Muscle of back (tissue), 3 donors: ENCODE measurements at regions not wholly inside any gene's neighbourhood (a gene's known extent, or its start where the extent isn't known, plus 50 kb on each side); places are given as distances from the start of the nearest gene placed in this dataset.
A peak's percentile ranks its signal among the peaks of the same experiment; 100 is the strongest.
"Not testable (repeated sequence)": the region's sequence is repeated elsewhere in the genome, so short reads cannot be mapped to it uniquely, and the experiment has no call there.

ENCODE experiments used
- DNase-seq, 3 donors: peaks; one replicate each; pipeline versions ENCODE4 v3.0.0 to v3.0.0-alpha.2; 2013

DNA sequence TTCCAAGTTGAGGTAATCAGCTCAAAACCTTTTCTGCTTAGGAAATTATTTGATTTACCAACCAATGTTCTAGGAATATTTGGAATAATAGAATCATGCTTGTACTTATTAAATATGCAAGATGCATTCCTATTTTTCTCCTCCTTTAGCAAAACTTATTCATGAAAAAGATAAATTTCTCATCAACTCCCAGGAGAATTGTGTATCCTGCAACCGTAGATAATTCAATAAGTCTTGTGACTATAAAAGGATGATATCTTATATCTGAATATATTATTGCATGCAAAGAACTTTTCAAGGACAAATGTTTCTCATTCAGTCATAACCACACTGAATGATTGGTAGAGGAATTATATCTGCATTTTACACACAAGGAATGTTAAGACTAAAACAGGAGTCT lies 84.9 kb upstream of the CCNG1 start:
- no peak for DNase-seq

DNA sequence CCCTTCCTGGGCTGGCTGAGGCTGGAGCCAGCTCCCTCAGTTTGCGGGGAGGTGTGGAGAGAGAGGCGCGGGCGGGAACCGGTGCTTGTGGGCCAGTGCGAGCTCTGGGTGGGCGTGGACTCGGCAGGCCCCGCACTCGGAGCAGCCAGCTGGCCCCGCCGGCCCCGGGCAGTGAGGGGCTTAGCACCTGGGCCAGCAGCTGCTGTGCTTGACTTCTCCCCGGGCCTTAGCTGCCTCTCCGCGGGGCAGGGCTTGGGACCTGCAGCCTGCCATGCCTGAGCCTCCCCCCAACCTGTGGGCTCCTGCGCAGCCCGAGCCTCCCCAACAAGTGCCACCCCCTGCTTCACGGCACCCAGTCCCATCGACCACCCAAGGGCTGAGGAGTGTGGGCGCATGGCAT lies 81.6 kb upstream of the CCNG1 start:
- not testable (repeated sequence) for DNase-seq

DNA sequence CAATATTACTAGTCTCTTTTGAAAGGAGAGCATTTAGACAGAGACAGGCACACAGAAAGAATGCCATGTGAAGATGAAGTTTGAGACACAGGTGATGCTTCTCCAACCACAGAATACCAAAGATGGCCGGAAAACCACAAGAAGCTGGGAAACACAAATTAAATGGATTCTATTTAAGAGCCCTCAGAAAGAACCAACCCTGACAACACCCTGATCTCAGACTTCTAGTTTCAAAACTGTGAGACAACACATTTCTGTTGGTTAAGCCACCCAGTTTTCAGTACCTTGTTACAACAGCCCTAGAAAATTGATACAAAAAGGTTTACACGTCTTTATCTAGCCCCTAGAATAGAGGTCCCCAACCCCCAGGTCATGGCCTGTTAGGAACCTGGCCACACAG lies 79.8 kb upstream of the CCNG1 start:
- DNase-seq = no peak

DNA sequence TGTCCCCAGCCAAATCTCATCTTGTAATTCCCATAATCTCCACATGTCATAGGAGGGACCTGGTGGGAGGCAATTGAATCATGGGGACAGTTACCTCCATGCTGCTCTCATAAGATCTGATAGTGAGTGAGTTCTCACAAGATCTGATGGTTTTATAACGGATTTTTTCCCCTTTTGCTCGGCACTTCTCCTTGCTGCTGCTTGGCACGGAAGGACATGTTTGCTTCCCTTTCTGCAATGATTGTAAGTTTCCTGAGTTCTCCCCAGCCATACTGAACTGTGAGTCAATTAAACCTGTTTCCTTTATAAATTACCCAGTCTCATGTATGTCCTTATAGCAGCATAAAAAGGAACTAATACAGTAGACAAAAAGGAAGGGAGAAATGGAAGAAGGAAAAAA lies 76.7 kb upstream of the CCNG1 start:
- no peak for DNase-seq

DNA sequence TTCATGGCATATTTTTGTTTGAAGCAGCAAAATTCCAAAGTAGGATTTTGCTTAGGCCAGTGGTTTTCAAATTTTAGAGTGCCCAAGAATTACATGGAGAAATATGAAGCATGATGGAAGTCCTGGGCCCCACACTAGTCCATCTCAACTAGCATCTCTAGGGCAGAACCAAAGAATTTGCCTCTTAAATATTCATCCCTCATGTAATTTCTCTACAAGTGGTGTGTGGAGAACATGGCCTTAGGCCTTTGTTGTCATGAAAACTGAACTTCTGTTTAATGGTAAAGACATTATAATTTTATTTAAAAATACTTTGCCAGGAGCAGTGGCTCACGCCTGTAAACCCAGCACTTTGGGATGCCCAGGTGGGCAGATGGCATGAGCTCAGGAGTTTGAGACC lies 75.9 kb upstream of the CCNG1 start:
- no peak for DNase-seq

DNA sequence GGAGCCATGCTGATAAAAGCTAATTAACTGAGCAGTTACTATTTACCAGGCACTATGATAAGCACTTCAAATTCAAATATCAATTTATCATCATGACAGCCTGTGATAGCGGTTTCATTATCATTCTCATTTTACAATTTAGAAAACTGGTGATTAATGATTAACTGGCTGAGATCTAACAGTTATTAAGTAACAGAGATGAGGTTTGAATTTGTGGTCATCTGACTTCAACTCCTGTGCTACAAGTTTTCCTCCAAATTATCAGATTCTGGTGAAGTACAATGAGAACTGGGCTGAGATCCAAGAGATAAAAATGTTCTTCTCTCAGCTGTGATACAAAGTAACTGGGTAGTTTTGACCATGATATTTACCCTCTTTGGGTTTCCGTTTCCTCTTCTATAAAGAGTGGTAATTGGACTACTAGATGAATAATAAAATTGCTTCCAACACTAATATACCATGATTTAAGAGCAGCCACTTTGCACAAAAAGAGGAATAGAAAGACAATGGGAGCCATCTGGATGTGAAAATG lies 74.5 kb upstream of the CCNG1 start:
- DNase-seq = no peak

DNA sequence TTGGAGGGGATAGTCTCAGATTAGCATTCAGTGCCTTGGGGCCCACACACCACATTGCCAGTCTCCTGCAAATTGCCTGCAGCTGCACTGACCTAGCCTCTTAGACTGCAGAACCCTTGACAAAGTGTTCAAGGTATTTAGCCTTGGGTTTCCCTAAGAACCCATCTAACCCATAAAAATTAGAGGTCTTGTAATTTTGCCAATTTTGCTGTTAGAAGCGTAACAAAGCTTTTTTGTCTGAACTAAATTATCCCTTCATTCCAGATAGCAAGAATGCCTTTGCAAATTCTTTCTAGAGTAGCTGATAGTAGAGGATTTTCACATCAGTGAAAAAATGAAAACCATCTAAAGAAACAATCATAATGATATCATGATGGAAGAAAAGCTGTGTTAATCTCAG lies 74.0 kb upstream of the CCNG1 start:
- DNase-seq = no peak

DNA sequence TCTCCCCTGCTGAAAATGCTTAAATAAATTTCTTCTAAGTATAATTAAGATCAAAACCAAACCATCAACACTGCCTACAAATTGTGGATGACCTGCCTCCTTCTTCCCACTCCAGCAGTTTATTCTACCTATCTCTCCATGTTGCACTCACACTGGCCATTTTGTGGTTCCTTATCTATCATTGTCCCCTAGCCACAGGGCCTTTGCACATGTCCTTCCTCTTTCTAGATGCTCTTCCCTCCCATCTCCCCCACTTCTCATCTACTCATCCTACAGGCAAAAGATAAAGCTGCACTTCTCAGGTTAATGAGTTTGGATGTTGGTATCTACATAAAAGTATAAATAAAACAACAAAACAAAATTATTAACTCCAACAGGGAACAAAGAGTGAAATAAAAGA lies 70.6 kb upstream of the CCNG1 start:
- DNase-seq = no peak

DNA sequence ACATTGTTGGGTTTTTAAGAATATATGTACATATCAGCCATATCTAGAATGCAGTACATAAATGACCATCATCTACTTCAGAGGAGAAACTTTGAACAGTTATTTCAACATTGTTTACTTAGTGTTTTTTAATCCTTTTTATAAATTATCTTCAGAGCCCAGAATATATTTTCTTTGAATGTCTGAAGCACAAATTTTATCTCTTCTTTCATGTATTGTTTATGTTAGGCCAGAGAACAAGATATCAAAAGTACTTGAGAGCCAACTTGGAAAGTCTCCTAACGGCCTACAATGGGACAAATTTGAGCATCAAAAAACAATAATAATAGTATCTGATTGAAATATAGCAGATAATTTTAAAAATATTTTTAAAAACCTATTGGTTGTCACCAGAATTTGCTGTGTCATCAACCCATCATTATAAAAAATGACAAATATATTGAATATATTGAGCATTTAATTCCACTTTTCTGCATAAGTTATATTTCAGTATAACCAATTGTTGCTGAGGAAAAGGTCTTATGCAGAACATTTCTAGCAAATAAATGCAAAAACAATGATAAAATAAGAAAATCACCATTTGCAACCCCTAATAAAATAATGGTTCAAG lies 67.5 kb upstream of the CCNG1 start:
- DNase-seq = no peak

DNA sequence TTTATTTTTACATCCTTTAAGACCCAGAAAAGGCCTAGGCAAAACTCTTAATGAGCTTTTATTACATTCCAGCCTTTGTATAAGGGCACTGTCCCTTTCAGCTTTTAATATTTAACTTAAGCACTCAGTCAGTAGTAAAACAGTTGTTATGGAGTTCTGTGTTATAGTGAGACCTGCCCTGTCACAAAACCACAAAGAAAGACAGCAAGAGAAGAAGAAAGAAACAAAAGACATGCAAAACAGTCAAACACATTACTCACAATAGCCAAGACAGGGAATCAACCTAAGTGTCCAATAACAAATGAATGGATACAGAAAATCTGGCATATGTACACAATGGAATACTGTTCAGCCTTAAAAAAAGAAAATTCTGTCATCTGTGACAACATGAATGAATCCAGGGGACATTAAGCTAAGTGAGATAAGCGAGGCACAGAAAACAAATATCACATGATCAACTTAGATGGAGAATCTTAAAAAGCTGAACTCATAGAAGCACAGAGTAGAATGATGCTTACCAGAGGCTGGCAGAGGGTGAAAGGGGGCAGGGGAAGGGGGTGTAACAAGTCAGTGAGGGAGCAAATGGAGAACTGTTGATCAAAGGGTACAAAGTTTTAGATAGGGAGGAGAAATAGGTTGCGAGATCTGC lies 63.8 kb upstream of the CCNG1 start:
- no peak for DNase-seq

DNA sequence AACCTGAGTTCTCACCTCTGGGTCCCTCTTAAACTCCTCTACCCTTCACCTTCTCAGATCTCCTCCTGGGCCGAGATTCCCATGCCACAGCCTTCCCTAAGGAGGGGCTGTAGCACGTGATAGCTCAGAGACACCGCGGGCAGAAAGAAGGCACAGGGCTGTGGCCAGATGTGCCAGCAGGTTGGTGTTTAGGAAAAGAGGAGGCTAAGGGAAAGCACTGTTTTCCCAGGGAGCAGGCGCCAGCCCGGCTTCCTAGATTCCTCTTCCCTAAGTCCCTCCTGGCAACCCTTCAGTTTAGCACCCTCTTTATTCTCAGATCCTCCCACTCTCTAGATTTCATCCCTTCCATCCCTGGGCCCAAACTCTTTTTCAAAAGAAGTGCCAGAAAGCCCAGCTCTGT lies 59.4 kb upstream of the CCNG1 start:
- DNase-seq = no peak

DNA sequence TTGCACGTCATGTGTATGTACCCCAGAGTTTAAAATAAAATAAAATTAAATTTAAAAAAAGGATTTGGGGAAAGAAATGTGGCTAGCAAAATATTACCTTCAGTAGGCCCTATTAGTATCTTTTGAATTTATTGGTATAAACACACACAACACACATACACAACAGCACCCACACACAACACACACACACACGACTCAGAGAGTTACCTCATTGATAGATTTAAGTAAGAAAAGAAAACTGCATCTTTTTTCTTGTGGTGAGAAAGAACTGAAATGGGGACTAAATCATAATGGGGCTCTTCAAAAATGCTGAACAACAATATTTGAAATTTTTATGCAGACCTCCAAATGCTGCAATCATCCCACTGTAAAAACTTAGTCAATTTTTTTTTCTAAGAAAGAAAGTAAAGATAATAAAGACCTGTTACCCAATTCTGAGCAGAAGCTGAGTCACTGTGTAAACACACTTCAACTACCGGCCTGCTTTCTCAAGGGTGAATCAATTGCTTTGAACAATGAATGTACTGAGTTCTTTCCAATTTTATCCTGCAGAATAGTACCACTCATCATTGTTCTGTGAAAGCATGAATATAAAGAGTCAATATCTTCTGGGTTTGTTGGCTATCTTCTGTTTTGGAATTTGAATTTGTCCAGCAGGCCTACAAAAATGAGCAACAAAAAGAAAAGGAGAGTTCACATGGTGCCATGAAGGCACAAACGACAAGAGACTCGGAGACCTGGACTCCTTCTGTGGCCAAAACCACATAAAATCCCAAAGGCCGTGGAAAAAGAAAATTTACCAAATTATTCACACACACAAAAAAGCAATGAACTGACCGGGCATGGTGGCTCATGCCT lies 57.9 kb upstream of the CCNG1 start:
- DNase-seq = no peak

DNA sequence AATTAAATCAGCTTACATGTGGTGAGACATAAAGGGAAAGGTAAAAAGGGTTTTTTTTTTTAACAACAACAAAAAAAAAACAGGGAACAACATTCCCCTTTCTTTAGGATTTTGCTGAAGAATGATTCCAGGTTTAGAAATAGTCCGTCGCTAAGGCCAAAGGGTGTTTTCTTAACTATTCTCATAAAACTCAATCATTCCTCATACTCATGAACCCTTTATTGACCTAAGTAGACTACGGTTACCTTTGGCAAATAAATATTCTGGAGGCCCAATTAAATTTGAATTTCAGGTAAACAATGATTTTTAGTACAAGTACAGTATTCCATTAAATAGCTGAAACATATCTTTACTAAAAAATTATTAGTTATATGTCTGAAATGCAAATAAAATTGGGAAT lies 55.6 kb upstream of the CCNG1 start:
- DNase-seq = no peak

DNA sequence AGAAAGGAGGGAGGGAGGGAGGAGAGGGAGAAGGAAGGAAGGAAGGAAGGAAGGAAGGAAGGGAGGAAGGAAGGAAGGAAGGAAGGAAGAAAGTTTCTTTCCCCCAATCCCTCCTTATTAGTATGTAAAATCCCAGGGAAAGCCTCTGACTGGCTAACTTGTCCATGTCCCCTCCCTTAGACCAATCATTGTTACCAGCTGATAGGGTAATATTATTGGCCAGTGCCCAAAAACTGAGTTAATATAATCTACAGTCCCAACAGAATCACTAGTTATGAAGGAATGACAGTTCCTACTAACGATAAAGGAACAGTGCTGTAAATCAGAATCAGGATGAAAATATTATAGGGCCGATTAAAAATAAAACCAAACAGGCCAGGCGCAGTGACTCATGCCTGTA lies 53.6 kb upstream of the CCNG1 start:
- DNase-seq = no peak

DNA sequence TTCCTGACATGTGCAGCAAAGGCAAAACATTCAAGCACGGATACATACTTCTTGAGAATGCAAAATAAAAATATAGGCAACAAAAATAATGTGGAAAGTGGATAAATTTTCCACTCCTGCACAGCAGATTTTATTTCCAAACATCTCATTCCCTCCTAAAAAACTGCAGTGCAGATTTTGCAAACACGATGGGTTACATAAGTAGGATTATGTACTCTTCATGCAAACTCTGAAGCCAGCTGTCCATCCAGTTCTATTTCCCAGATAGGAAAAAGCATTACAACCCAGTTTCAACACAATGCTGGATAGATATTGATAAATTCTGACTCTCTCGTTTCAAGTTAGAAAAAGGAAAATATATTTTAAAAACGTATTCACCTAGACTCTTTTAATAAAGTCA lies 52.7 kb upstream of the CCNG1 start:
- DNase-seq = peak in 2 of 3 donors; percentile 8 to 19

DNA sequence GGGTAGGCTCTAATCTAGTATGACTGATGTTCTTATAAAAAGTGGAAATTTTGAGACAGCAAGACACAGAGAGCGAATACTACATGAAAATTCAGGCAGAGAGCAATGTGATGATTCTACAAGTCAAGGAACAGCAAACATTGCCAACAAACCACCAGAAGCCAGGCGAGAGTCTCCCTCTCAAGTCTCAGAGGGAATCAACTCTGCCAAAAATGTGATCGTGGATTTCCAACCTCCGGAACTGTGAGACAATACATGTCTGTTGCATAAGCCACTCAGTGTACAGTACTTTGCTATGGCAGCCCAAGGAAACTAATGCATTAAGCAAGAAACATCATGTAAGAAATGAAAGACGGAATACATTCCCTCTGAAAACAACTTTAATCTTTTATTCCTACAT lies 52.1 kb upstream of the CCNG1 start:
- DNase-seq = peak; percentile 46 to 74 (median 67)

DNA sequence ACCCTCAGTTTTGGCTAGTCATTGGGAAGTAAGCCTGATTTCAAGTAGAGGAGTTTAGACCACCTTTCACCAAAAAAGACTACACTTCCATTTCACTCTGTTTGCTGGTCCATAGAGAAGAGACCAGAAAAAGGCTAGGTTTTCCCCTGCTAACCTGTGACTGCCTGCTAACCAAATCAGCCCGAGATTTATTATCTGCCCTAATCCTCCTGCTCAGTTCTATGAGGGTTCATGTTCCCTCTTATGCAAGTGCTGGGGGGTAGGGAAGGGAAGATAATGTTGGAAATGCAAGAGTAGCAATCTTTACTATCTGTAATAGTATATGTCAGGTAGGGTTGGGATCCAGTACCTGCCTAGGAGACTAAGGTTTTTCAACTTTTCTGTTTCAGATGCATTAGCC lies 51.6 kb upstream of the CCNG1 start:
- DNase-seq = no peak

DNA sequence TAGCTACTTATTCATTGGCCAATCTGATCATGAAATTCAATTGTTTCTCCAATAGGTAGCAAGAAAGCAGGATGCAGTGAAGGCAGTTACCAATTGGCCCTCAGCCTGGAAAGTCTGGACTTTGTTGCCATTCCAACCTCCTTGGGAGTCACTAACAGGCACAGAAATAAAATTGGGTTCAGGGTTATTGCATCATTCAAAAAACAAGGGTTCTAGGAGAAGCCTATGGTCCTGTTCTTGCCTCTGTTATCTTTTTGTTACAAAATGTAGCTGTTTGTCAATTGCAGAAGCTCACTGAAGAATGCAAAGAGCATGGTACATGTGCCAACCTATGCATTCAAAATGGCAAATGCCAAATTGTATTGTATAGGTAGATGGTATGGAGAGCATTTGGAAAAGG lies 51.0 kb upstream of the CCNG1 start:
- no peak for DNase-seq

DNA sequence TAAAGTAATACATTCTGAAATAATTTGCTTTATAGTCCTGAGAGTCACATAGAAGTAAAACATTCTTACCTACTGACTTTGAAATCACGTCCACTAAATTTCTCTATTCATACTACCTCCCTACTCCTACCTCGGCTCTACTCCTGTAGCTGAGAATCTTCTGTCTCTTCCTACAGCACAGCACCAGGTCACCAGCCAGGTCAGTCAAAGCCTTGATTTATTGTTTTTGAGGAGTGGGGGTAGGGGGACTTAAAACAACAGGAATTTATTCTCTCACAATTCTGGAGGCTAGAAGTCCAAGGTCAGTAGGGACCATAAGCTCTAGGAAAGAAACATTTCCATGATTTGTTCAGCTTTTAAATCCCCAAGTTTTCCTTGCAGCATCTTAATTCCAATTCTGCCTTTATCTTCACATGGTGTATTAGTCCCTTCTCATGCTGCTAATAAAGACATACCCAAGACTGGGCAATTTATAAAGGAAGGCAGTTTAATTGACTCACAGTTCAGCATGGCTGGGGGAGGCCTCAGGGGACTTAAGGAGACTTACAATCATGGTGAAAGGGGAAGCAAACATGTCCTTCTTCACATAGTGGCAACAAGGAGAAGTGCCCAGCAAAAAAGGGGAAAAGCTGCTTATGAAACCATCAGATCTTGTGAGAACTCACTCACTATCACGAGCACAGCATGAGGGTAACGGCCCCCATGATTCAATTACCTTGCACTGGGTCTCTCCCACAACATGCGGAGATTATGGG lies 49.6 kb upstream of the CCNG1 start:
- no peak for DNase-seq
